ENCODE measurements at regions not wholly inside any gene's neighbourhood (a gene's known extent, or its start where the extent isn't known, plus 50 kb on each side); places are given as distances from the start of the nearest gene placed in this dataset.

GRCh38 chr6:65943051-65943450 lies 236.0 kb upstream of the EYS start (continued):
- TF ChIP-seq RERE (CRISPR knock-in tag; IDR thresholded peaks at IDR 0.05; ENCODE audit: borderline replicate concordance) (no peak), SREBF1 (IDR thresholded peaks at IDR 0.05; ENCODE audit: borderline replicate concordance, low read depth, low read length) (no peak), XRCC5 (IDR thresholded peaks at IDR 0.05; ENCODE audit: low read depth, low read length) (no peak), ZNF134 (CRISPR knock-in tag; conservative IDR thresholded peaks at IDR 0.05) (no peak), GABPB2 (CRISPR knock-in tag; conservative IDR thresholded peaks at IDR 0.05) (no peak), MYC (IDR thresholded peaks at IDR 0.05; ENCODE audit: low read depth, low read length) (no peak), MYC (CRISPR knock-in tag; IDR thresholded peaks at IDR 0.05; ENCODE audit: borderline replicate concordance, low read depth) (no peak)

GRCh38 chr6:65938000-65938399 lies 231.0 kb upstream of the EYS start:
- no peak overlapping the region for H3K27ac ChIP-seq (ENCODE audit: extremely low read depth, low read depth, low read length)
- no peak overlapping the region for H3K9ac ChIP-seq (ENCODE audit: insufficient read depth in 1 of 2, low read depth in 2 of 2, low read length in 2 of 2)
- no TSS peak for BruUV-seq (replicated peaks)
- CTCF ChIA-PET (ENCODE audit: low intra/inter-chr PET ratio), result no interaction called here
- no peaks in the 10 kb centered on the region for H3K27me3 ChIP-seq (ENCODE audit: control insufficient read depth in 2 of 2, insufficient read depth in 2 of 2, low read length in 2 of 2)
- intact Hi-C loops (cut with micrococcal nuclease) (no loop called here), in situ Hi-C loops (cut with MboI) (no loop called here)
- POLR2A ChIA-PET, result no interaction called here
- no peaks in the 10 kb centered on the region for H3K9me1 ChIP-seq (ENCODE audit: control insufficient read depth, insufficient read depth, low read length)
- DNase-seq (ENCODE audit: extremely low read depth in 1 of 4, low spot score in 3 of 4), result no peak
- no peaks in the 10 kb centered on the region for H4K20me1 ChIP-seq (replicated peaks; ENCODE audit: control insufficient read depth, insufficient read depth, low read length)
- H2AFZ ChIP-seq (ENCODE audit: low read depth, low read length), result no peak overlapping the region
- WGBS (ENCODE audit: insufficient coverage, low coverage, missing lambda C conversion rate), result 0% methylated on average over 2 of the region's 2 CpGs
- H3K79me2 ChIP-seq (ENCODE audit: control insufficient read depth, insufficient read depth, low read length), result no peaks in the 10 kb centered on the region
- FAIRE-seq, result no peak
- no peaks in the 10 kb centered on the region for H3K4me1 ChIP-seq (replicated peaks in 1 of 2; ENCODE audit: control insufficient read depth in 2 of 2, insufficient read depth in 2 of 2, low read length in 2 of 2)
- no peak overlapping the region for H3K4me2 ChIP-seq (ENCODE audit: insufficient read depth, low read length)
- no peaks in the 10 kb centered on the region for H3K9me3 ChIP-seq (replicated peaks; ENCODE audit: control insufficient read depth, insufficient read depth, low read depth, low read length)
- H3K36me3 ChIP-seq (ENCODE audit: control insufficient read depth, insufficient read depth, low read length), result no peaks in the 10 kb centered on the region
- no peak overlapping the region for H3K4me3 ChIP-seq
- ATAC-seq, result no peak
- TF ChIP-seq TEAD4 (IDR thresholded peaks at IDR 0.05; ENCODE audit: low read length), result no peak
- TF ChIP-seq TEAD4 (CRISPR knock-in tag; IDR thresholded peaks at IDR 0.05; ENCODE audit: borderline replicate concordance), result no peak
- no peak for TF ChIP-seq KLF1 (tag; IDR thresholded peaks at IDR 0.05)
- no peak for TF ChIP-seq ZNF184 (CRISPR knock-in tag; IDR thresholded peaks at IDR 0.05)
- TF ChIP-seq ZNF644 (tag; IDR thresholded peaks at IDR 0.05; ENCODE audit: low read depth), result no peak
- TF ChIP-seq E2F6 (IDR thresholded peaks at IDR 0.05; ENCODE audit: borderline replicate concordance in 1 of 2, extremely low read depth in 1 of 2, insufficient read depth in 1 of 2, insufficient read length in 1 of 2, low read depth in 1 of 2, low read length in 1 of 2, poor library complexity in 1 of 2, severe bottlenecking in 1 of 2), result no peak
- TF ChIP-seq BRCA1 (IDR thresholded peaks at IDR 0.05), result no peak
- no peak for TF ChIP-seq BRCA1 (CRISPR knock-in tag; IDR thresholded peaks at IDR 0.05)
- no peak for TF ChIP-seq PHF20 (IDR thresholded peaks at IDR 0.05; ENCODE audit: partially characterized antibody)
- no peak for TF ChIP-seq RBM14 (IDR thresholded peaks at IDR 0.05; ENCODE audit: borderline replicate concordance, insufficient read depth, low read depth, low read length)

All from K562 (cell line).